ENCODE measurements at regions not wholly inside any gene's neighbourhood (a gene's known extent, or its start where the extent isn't known, plus 50 kb on each side); places are given as distances from the start of the nearest gene placed in this dataset.
"Not testable (repeated sequence)": the region's sequence is repeated elsewhere in the genome, so short reads cannot be mapped to it uniquely, and the experiment has no call there.

DNA sequence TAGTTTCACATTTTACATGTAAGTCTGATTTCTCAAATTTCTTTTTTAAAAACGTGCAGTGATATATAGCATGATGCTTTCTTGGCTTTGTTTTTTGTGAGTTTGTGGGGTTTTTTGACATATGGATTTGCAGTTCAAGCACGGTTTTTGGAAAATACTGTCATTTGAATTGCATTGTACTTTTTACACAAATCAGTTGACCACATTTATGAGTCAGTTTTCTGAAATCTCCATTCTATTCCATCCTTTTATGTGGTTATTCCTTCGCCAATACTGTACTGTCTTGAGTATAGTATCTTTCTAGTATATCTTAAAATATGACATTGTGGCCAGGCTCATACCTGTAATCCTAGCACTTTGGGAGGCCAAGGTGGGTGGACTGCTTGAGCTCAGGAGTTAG lies 890.0 kb upstream of the CITED2 start:
- DNase-seq (ENCODE audit: low spot score): no peak

DNA sequence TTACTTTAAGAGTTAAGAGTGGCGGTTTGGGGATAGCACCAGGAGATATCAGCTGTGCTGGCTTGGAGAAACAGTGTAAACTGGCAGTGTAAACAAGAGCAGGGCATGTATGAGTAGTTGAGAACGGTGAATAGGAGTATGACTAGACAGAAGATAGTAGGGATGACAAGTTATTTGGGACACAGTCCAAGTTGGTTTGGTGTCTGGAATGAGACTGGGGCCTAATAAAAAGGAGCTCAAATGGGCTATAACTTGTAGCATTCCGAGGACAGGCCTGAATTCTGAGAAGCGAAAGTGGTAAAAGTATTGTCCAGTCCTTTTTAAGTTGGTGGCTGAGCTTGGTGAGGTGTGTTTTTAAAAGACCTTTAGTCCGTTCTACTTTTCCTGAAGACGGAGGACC lies 883.9 kb upstream of the CITED2 start:
- DNase-seq (ENCODE audit: low spot score): not testable (repeated sequence)

DNA sequence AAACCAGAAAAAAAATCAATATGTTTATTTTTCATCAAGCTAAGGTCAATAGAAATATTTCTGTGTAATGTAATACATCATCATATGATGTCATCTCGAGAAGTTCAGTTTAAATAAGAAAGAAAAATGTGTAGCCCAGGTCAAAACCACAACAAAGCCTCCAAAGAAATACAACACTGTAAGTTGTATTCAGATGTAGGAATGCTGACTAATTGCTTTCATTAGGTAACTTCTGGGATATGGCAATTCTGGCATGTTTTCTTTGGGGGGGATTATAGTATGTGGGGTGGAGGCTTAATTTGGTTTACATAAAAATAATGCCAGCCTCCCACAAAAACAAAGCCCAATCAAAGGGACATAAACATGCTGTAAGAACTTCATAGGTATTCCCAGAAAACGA lies 881.8 kb upstream of the CITED2 start:
- DNase-seq (ENCODE audit: low spot score): no peak

DNA sequence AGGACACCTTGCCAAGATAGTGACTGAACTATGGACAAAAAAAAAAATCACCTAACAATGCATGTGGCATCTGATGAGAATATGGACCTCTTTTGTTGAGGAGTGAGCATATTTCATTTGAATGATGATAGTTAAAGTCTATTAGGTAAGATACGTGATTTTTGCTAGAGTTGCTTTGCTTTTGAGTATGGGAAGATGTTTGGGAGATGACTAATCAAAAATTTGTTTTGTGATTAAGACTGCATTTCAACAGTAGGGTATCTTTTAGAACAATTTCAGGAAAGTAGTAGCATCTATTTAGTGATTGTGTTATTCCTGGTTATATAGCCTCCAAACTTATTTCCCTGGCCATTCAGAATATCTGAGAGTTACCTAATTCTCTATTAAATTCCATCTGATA lies 878.6 kb upstream of the CITED2 start:
- DNase-seq (ENCODE audit: low spot score): no peak

DNA sequence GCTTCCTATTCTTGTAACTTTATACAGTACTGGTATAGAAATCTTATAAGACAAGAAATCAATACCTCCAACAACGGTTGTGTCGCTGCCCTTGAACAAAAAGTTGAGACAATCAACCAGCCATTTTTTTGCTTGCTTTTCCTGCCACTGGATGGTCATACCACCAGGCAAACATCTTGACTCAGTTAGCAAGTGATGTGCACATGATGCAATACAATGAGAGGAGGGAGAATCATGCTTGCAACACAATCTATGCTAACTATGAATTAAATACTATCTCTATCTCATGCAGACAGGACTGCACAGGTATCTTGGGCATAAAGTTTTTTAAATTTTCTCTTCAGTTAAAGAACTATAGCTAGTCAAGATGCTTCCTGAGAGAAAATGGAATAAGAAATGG lies 877.7 kb upstream of the CITED2 start:
- DNase-seq (ENCODE audit: low spot score): no peak

DNA sequence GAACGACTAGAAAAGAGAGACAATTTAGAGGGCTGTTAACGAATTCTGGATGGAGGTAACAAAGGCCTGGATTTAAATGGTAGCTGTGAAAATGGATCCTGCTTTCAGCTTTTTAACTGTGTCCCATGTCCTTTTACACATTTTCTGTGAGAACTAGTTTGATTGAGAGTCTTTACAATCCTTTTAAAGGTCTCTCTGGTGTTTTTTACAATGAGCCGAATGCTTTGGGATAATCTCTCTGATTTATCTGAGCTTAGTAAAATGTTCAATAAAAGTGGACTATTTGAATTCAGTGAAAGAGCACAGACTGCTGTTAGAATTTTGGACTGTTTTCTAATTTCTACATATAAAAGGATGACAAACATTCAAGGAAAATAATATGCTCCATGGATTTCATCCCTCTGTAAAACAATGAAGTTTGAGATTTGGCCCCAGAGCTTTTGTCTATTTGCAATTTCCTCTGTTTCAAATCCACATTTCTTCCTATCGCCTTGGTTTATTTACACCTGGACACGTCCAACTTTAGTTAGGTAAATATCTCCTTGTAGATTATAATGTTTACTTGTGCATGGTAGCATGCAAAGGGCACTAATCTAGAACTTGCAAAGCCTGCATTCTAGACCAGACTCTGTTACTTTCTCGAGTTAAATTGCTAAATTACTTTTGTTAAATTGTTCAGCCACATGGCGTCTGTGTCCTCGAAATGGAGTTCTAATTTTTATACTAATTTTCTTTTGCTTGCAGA lies 871.0 kb upstream of the CITED2 start:
- DNase-seq (ENCODE audit: low spot score): no peak

DNA sequence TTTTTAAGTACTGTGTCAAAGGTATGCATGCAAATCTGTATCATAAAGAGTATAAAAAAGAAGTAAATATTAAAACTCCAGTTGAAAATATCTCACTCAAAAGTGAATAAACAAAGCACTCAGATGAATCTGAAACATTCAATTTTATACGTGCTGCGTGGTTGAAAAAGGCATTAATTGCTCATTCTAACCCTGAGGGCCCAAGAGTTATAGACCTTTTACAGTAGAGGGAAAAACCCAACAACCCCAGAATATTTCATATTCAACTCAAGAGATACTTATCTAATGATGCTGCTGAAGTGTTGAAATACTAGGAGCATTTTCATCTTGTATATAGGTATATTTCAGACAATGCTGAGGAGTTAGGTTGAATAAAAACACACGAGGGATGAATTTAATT lies 862.8 kb upstream of the CITED2 start:
- no peak for DNase-seq (ENCODE audit: low spot score)

DNA sequence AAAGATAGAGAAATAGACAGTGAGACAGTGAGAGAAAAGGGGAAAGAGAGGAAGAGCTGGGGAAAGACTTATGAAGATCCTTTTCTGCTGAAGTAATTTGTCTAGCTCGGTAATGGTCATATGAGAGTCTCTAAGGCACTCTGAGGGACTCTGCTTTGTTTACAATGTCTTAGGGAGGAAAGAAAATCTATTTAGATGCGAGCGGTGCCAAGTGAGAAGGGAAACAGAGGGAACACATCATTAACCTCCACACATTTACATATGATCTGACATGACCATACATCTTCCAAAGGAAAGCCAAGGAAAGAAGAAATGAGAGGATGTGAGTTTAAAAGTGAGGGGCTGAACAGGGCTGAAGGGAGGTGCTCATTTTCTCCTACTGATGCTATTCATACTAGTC lies 862.3 kb upstream of the CITED2 start:
- no peak for DNase-seq (ENCODE audit: low spot score)

DNA sequence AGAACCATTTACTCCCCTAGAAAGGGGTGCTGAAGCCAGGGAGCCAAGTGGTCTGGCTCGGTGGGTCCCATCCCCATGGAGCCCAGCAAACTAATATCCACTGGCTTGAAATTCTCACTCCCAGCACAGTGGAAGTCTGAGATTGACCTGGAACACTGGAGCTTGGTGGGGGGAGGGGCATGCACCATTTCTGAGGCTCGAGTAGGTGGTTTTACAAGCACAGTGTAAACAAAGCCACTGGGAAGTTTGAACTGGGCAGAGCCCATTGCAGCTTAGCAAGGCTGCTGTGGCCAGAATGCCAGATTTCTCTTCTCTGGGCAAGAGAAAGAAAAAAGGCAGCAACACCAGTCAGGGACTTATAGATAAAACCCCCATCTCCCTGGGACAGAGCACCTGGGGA lies 855.8 kb upstream of the CITED2 start:
- no peak for DNase-seq (ENCODE audit: low spot score)

DNA sequence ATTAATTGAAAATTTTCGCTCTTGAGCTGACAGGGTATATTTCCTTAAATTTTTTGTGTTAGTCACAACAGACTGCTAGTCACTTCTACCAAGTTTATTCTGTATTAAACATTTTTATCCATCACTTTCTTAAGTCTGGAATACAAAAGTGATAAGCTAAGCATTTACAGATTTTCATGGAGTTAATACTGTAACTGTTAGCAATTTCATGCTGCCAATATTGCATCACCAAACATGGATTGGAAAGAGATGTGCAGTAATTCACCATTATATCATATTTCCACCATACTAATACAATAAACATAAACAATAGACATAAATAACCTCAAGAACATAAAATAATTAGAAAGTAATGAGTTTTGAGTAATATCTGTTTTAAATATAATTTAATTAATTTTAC lies 854.0 kb upstream of the CITED2 start:
- DNase-seq (ENCODE audit: low spot score): no peak

DNA sequence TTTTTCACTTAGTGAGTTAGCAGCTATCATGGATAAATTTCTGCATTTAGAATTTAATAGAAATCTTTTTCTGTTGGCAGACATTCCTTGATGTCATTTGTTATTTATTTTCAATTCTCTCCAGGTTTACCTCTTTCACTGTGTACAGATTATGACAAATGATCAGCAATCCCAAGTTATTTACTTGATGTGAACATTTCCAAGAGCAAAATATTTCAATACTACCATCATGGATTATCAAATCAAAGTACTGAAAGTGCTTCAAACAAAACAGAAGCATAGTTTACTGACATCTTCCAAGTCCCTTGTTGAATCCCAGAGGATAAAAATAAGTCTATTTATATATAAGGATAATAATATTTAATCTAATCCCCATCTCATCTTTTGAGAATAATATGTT lies 852.2 kb upstream of the CITED2 start:
- DNase-seq (ENCODE audit: low spot score): no peak

DNA sequence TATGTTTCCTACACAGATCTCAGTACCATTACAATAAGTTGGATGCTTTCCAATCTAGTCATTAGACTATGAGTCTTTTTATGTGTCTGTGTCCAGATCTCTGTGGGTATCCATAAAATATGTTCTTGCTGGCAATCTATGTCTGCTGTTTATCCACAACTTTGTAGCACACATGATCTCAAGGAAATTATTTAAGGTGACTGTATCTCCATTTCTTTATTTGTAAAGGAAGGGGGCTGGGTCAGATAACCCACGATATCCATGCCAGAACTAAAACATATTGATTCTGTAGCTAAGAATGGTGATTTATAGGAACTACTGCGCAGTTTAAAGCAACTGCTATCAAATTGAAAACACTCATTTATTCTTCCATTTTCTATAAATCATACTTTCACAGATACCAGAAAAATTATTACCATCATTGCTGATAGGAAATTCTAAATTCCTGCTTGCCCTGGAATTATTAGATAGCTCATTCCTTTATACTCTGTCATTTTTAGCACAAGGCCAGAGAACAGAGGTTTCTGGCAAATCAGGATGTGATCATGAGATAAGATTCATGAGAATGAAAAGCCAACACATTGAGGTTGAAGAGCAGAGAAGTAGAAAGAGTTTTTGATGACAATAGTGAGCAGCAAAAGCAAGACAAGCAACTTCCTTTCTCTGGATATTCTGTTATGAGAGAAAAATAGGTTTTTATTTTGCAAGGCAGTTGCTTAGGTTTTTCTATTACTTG lies 851.4 kb upstream of the CITED2 start:
- no peak for DNase-seq (ENCODE audit: low spot score)

DNA sequence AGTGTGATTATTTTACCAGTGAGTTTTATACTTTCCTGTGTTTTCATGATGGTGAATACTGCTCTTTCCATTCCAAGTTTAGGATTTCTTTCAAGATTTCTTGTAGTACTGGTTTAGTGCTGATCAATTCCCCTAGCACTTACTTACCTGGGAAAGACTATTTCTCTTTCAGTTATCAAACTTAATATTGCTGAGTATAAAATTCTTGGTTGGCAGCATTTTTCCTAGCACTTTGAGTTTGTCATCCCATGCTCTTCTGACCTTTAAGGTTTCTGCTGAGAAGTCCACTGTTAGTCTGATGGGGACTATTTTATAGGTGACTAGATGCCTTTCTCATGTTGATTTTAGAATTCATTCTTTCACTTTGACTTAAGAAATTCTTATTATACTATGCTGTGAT lies 842.8 kb upstream of the CITED2 start:
- no peak for DNase-seq (ENCODE audit: low spot score)

DNA sequence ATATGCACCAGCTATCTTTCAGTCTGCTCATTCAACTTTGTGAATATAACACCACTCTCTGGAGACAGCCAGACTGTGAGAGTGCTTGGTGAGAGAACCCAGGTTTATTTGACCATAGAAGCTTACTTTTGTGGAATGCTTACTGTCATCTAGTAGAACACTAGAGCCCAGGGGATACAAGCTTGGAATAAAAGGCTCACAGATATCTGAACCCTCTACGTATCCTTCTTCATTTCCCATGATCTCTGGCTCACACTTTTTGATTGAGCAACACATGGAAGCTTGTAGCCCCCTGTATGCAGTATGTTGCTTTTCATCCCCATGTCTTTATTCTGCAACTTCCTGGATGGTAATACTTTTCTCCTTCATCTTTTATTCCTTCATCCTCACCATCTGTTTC lies 835.3 kb upstream of the CITED2 start:
- no peak for DNase-seq (ENCODE audit: low spot score)

DNA sequence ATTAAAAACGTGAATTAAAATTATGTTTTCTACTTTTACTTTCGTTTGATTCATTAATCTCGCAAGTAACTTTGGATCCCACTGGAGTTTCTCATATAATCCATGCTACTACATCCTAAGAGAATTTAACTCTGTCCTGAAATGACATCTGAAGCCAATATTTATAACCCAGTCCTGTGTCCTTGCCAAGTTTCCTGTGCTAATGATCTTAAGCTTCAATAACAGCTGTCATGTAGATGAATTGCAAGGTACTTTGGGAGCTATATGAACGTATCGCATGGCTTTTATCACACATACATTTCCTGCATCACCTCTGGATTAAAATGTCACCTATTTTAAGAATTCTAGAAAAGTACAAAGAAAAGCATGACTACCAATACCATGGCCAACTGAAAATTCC lies 833.8 kb upstream of the CITED2 start:
- no peak for DNase-seq (ENCODE audit: low spot score)

DNA sequence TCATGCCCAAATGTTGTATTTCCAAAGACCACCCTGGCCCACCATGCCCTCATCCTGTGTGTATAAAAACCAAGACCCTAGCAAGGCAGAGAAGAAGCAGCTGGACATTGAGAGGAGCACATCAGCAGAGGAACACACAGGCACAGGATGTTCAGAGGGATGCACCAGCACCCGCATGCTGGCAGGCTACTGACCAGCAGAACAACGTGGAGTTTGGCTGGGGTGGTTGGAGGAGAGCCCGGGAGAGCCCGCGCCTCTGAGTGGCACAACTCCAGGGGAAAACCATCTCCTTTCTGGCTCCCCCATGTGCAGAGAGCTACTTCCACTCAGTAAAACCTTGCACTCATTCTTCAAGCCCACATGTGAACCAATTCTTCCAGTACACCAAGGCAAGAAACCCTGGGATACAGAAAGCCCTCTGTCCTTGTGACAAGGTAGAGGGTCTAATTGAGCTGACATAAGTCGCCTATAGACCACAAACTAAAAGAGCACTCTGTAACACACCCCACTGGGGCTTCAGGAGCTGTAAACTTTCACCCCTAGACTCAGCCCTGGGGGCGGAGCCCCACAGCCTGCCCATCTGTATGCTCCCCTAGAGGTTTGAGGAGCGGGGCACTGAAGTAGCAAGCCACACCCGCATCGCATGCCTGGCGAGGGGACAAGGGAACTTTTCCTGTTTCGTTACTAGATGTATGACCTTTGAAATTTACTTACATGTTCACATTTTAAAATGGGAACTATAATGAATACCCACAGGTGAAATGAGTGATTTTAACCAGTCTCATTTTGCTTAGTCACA lies 831.5 kb upstream of the CITED2 start:
- DNase-seq (ENCODE audit: low spot score): no peak

DNA sequence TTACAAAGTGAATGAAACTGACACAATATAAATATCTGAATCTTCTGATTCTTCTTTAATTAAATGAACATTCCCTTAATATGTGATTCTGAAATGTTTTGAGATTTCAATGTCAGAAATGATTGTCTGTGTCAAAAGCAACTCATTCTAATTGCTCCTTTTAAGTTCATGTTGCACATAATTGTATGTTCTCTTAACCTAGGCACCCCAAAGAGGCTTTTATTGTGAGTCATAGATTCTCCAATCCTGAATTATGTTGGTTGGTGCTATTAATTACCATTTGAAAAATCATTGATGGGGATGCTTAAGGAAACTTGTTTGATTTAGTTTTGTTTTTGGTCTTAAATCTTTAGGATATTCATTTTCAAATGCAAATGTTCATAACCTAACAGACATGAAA lies 829.7 kb upstream of the CITED2 start:
- no peak for DNase-seq (ENCODE audit: low spot score)

DNA sequence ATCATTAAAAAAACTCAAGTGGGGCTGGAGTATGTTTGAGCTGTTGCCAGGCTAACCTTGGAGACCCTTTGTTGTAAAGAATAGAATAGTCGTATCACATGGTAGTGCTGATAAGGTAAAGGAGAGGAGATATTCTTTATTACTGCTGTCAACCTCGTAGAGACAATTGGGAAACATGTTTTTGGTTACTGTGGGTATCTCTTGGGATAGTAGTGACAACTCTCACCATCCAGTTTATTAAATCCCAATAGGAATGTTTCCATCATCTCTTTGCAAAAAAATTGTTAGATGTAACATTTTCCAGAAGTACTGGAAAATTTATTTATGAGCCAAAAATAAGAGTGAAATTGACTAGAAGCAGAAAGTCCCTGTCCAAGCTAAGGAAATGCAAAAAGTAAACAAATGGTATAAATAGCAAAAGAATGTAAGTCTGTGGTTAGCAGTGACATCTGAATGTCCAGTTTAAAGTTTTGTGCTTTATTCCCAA lies 829.3 kb upstream of the CITED2 start:
- no peak for DNase-seq (ENCODE audit: low spot score)

DNA sequence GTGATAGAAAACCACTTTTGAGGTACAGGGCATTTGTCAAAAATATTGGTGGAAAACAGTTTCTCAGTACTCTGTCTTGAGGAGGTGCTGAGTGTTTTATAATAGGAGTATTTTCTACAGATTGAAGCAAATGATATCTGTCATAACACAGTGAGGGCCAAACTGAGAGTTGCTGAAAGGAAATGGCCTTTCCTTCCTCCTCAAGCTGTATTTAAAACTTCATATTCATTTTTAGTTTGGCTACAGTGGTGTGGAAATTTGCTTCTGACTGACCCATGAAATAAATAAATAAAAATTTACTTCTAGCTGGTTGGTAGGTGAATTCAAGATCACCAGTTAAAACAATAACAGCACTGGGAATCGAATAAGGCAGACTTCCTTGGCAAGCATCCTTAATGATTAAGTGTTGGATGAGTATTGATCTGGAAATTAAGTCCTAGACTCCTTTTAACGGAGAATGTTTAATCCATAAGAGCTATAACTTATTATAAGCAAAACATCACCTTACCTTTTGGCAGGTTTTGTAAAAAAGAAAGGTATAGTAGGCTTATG lies 828.6 kb upstream of the CITED2 start:
- DNase-seq (ENCODE audit: low spot score): no peak

DNA sequence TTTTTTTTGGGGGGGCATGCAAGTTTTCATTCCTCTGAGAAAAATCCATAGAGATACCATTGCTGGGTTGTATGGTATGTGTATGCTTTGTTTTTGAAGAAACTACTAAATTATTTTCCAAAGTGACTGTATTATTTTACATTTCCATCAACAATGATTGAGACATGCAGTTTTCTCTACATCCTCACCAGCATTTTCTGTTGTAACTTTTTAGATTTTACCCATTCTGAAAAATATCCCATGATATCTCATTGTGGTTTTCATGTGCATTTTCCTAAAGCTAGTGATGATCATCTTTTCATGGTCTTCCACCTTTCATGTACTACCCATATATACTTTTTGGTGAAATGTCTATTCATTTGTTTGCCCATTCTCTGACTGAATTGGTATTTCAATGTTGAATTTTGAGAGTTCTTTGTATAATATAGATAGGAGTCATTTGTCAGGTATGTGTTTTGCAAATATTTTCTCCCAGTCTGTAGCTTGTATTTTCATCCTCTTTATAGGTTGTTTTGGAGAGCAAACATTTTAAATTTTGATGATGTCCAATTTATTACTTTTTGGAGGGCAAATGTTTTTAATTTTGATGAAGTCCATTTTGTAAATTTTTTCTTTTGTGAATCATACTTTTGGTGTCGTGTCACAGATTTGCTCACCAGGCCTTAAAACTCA lies 827.5 kb upstream of the CITED2 start:
- DNase-seq (ENCODE audit: low spot score): no peak

DNA sequence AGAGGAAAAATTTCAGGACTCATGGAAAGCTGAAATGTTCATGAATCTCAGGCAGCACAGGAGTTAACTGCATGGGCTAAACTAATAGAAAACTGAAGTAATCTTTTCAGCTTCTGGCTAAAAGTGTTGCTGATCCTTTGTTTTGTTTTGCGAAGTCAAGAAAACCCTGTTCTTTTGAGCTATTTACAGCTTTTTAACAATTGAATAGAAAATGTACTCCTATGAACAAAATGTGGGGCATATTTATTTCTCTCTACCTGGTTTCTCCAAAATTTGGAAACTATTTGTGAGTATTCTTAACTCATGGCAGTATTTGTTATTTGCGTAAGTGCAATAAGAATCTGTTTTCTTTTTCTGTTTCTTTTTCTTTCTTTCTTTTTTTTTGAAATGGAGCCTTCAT lies 818.8 kb upstream of the CITED2 start:
- no peak for DNase-seq (ENCODE audit: low spot score)

DNA sequence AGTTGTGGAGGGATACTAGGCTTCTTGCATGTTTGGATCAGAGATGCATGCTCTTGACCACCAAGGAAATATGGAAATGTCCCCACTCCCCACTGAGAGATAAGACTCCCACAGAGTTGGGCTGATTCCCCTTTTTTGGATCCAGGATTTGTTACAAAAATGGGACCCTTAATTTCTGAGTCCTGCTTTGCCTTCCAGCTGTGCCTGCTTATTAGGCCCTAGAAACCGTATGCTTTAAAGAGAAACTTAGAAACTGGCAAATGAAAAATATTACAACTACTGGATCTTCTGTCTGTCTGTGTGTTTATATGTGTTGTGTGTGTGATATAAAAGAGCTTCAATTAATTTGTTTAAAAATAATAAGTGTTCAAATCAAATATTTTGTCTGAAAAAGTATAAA lies 817.6 kb upstream of the CITED2 start:
- DNase-seq (ENCODE audit: low spot score): no peak
